ENCODE measurements at regions not wholly inside any gene's neighbourhood (a gene's known extent, or its start where the extent isn't known, plus 50 kb on each side); places are given as distances from the start of the nearest gene placed in this dataset.

DNA sequence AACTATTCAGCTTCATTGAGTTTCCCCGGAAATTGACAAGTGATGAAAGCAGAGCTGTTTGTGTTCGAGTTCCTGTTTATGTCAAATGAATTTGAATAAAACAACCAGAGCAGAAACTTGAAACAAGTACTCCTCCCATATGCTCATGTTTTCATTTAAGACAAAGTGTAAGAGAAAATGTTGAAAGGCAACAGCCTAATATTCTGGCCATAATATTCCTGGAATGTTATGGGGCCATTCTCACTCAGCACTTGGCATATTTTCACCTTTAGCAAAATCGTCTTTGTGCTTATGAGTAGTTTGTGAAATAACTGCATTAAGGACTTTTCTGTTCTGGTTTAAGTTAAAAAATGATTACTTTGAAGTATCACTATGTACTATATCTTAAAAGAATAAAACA is 276.0 kb upstream of the FAT1 start (continued):
- TF ChIP-seq CHD7 (IDR thresholded peaks at IDR 0.05; ENCODE audit: insufficient replicate concordance, low read length) (no peak), RXRA (IDR thresholded peaks at IDR 0.05; ENCODE audit: insufficient read depth, low read depth, low read length) (no peak), POLR2AphosphoS5 (IDR thresholded peaks at IDR 0.05; ENCODE audit: low read depth, low read length) (no peak), KDM5A (IDR thresholded peaks at IDR 0.05; ENCODE audit: low read length) (no peak), USF2 (IDR thresholded peaks at IDR 0.05; ENCODE audit: low read length) (no peak), BCL11A (IDR thresholded peaks at IDR 0.05; ENCODE audit: low read depth in 2 of 2, low read length in 2 of 2) (no peak), CBX8 (IDR thresholded peaks at IDR 0.05; ENCODE audit: borderline replicate concordance, low read depth, low read length) (no peak), TBP (IDR thresholded peaks at IDR 0.05; ENCODE audit: low read depth, low read length) (no peak), KDM1A (IDR thresholded peaks at IDR 0.05; ENCODE audit: borderline replicate concordance, low read length) (no peak)

Data from H1 (cell line).